Memory B cell (primary cell): ENCODE measurements at regions not wholly inside any gene's neighbourhood (a gene's known extent, or its start where the extent isn't known, plus 50 kb on each side); places are given as distances from the start of the nearest gene placed in this dataset.
"Not testable (repeated sequence)": the region's sequence is repeated elsewhere in the genome, so short reads cannot be mapped to it uniquely, and the experiment has no call there.

ENCODE experiments used
- ATAC-seq: fragments of 150-1000 bp; cut with Tn5 transposase; 2 replicates; pipeline ENCODE4 v1.10.0; 2021; ENCODE audit warnings: low read depth, mild to moderate bottlenecking, moderate library complexity
- DNase-seq, 2 donors: peaks; one replicate each; pipeline ENCODE4 v3.0.0; 2022; ENCODE audit warnings: low spot score in 2 of 2
- H3K27ac Mint-ChIP-seq: one replicate; pipeline ENCODE4 v1.8.0; 2022; ENCODE audit warnings: mild to moderate bottlenecking, moderate library complexity, mixed read lengths
- H3K27me3 Mint-ChIP-seq: one replicate; pipeline ENCODE4 v1.8.0; 2022; ENCODE audit warnings: mixed read lengths
- H3K36me3 Mint-ChIP-seq: one replicate; pipeline ENCODE4 v1.8.0; 2022; ENCODE audit warnings: mild to moderate bottlenecking, mixed read lengths
- H3K4me1 Mint-ChIP-seq: one replicate; pipeline ENCODE4 v1.8.0; 2022; ENCODE audit warnings: mixed read lengths
- H3K4me3 Mint-ChIP-seq: one replicate; pipeline ENCODE4 v1.8.0; 2022; ENCODE audit warnings: mild to moderate bottlenecking, moderate library complexity, mixed read lengths
- H3K9me3 Mint-ChIP-seq: one replicate; pipeline ENCODE4 v1.8.0; 2022; ENCODE audit warnings: mixed read lengths

DNA sequence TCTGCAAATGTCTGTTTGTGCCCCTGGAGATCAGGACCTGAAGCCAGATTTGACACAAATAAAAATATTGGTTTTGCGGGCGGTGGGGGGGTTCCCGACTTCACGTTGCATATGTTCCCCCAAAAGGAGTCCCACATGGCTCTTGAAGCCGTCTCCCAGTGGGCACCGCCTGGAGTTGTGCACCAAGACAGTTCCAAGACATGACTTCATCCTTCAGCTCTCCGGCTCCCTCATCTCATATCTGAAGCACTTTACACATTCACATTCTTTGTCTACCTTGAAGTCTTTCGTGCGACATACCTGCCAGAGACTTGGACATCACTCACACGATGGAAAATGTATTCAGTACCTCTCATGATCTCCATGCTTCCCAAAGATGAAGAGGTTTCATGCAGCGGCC is 362.8 kb upstream of the FOXK1 start:
- Mint-ChIP-seq H3K9me3 (peaks cover 10% of the 10 kb centered on the region), H3K4me1 (no peaks in the 10 kb centered on the region)
- ATAC-seq, result no peak

DNA sequence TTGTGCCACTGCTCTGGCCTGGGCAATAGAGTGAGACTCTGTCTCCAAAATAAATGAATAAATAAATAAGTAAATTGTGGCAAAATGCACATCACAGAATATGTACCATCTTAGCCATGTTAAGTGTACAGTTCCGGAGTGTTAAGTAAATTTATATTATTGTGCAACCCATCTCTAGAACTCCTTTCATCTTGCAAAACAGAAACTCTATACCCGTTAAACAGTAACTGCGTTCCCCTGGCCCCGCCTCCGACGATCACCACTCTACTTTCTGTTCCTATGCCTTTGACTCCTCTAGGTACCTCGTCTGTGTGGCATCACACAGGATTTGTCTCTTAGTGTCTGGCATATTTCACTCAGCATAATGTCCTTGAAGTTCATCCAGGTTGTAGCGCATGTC is 356.4 kb upstream of the FOXK1 start:
- Mint-ChIP-seq H3K36me3 (no peaks in the 10 kb centered on the region), H3K4me3 (no peak overlapping the region), H3K4me1 (no peaks in the 10 kb centered on the region), H3K27me3 (no peaks in the 10 kb centered on the region), H3K9me3 (peaks cover 6% of the 10 kb centered on the region), H3K27ac (no peak overlapping the region)
- DNase-seq (no peak), ATAC-seq (no peak)

More for the DNA sequence above, 362.8 kb upstream of the FOXK1 start:
- Mint-ChIP-seq H3K36me3 (no peaks in the 10 kb centered on the region), H3K4me3 (no peak overlapping the region), H3K27ac (no peak overlapping the region), H3K27me3 (no peaks in the 10 kb centered on the region)
- no peak for DNase-seq

DNA sequence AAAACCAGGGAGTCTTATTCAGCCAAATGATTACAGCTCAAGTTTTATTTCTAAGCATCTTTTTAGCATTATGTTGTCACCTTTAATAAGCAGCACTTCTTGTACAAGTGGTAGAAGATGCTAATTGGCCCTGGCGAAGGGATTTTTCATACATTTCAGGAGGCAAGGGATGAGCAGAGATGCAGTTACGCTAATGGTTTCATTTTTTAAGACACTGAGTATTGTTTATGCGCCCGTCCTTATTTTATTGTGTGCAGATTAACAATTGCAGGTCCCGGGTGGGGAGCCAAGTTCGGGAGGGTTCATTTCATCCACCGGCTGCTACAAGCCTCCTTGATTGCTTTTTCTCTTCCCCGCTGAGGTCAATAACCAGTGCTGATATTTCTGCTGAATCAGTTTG is 350.4 kb upstream of the FOXK1 start:
- H3K27ac Mint-ChIP-seq, result no peak overlapping the region
- ATAC-seq (no peak), DNase-seq (no peak)
- no peaks in the 10 kb centered on the region for H3K36me3 Mint-ChIP-seq
- no peaks in the 10 kb centered on the region for H3K4me1 Mint-ChIP-seq
- no peaks in the 10 kb centered on the region for H3K27me3 Mint-ChIP-seq
- H3K4me3 Mint-ChIP-seq, result no peak overlapping the region
- H3K9me3 Mint-ChIP-seq, result no peaks in the 10 kb centered on the region

DNA sequence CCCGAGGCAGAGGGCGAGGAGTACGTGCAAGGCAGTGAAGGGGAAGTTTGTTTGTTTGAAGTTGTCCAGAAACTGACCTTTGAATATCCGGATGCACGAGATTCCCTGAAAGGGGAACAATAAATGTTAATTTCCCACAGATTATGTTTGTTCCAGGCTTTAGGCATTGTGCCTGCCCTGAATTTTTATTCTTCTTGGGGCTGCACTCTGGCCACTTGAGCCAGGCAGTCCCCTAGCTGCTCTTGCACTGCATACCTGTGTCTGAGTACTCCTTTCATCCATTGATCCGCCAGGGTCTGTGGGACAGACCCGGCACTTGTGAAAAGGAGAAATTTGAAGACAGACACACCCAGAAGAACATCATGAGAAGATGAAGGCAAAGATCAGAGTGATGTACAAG is 343.5 kb upstream of the FOXK1 start:
- Mint-ChIP-seq H3K27me3 (peaks cover 2% of the 10 kb centered on the region), H3K4me1 (no peaks in the 10 kb centered on the region), H3K9me3 (peaks cover 12% of the 10 kb centered on the region), H3K4me3 (no peak overlapping the region), H3K27ac (no peak overlapping the region), H3K36me3 (peaks cover 4% of the 10 kb centered on the region)
- ATAC-seq (no peak), DNase-seq (no peak)

DNA sequence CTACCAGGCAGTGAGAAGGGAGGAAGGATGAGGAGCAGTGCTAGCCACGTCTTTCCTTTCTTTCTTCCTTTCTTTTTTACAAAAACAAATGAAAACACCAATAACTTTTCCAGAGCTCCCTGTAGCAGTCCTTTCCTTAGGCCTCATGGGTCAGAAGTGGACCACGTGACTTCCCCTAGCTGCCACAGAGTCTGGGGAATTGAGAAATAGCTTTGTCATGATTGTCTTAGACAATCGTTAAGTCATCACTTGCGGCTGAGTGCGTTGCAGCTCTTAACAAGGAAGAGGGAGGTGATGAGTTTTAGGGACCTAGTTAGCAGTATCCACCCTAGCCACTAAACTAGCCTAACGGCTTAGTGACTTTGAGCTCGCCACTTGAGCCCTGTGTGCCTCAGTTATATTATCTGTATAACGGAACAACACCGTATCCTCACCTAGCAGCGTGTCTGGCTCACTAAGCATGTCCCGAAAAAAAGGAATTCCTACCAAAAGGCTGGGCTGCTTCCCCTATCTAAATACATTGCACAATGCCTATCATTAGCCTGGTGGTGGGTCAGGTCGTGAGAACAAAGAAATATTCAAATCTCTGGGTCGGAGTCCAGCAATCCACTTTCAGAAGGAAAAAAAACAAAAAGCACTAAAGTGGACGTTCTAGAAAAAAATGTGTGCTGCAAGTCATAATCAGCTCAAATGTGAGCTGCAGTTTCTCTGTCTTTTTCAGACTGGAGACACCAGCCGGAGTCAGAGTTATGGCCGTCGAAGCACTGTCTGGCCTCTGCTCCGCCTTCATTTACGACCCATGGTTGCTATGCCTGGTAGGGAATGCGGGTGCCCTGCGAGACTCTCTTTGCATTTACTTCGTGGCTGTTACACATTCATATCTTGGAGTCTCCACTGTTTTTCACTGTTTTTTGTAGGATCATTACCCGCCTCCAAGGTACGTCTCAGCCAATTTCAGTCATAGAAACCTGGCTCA is 338.5 kb upstream of the FOXK1 start:
- peaks cover 21% of the 10 kb centered on the region for H3K9me3 Mint-ChIP-seq
- peaks cover 4% of the 10 kb centered on the region for H3K36me3 Mint-ChIP-seq
- H3K4me1 Mint-ChIP-seq, result no peaks in the 10 kb centered on the region
- no peak overlapping the region for H3K4me3 Mint-ChIP-seq
- no peak overlapping the region for H3K27ac Mint-ChIP-seq
- peaks cover 2% of the 10 kb centered on the region for H3K27me3 Mint-ChIP-seq
- DNase-seq (no peak), ATAC-seq (no peak)

DNA sequence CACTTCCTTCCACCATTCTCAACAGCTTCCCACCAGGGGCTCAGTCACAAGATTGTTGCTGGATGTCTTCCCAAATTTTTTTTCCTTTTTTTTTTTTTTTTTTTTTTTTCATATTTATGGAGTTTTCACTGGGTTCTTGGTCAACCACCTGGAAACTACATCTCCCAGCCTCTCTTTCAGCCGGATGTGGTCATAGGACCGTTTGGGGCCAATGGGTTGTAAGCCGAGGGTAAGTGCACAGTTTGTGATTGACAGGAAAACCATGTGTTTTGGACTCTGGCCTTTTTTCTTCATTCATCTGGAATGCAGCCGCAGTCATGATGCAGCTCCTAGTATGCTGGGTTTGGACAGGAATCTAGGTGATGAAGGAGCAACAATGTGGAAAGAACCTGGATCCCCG is 337.1 kb upstream of the FOXK1 start:
- no peak for DNase-seq
- Mint-ChIP-seq H3K4me1 (no peaks in the 10 kb centered on the region), H3K9me3 (peaks cover 13% of the 10 kb centered on the region), H3K36me3 (peaks cover 4% of the 10 kb centered on the region), H3K27ac (no peak overlapping the region), H3K4me3 (no peak overlapping the region), H3K27me3 (peaks cover 2% of the 10 kb centered on the region)
- no peak for ATAC-seq

DNA sequence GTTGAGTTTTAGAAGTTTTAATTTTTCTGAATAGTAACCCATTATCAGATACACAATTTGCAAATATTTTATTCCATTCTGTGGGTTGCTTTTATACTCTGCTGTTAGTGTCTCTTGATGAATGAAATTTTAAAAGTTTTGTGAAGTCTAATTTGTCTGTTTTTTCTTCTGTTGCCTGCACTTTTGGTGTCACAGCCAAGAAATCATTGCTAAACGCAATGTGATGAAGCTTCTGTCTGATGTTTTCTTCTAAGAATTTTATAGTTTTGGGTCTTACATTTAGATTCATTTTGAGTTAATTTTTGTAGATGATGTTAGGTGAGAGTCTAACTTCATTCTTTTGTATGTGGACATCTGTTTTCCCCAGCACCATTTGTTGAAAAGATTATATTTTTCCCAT is 330.0 kb upstream of the FOXK1 start:
- Mint-ChIP-seq H3K27me3 (no peaks in the 10 kb centered on the region), H3K27ac (no peak overlapping the region), H3K4me1 (no peaks in the 10 kb centered on the region), H3K4me3 (no peak overlapping the region), H3K36me3 (no peaks in the 10 kb centered on the region), H3K9me3 (peaks cover 10% of the 10 kb centered on the region)
- ATAC-seq, result no peak
- DNase-seq, result no peak

DNA sequence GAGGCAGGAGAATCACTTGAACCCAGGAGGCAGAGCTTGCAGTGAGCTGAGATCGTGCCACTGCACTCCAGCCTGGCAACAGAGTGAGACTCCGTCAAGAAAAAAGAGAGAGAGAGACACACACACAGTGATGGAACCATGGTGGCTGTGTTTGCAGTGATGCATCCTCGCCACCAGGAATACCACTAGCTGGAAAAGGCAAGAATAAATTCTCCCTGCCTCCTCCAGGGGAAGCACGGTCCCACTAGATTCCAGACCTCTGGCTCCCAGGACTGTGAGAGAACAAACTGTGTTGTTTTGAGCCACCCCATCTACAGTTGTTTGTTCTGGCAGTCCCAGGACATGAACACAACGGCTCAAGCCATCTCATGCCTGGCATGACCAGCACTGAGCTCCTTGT is 320.3 kb upstream of the FOXK1 start:
- peaks cover 6% of the 10 kb centered on the region for H3K9me3 Mint-ChIP-seq
- no peaks in the 10 kb centered on the region for H3K36me3 Mint-ChIP-seq
- no peak overlapping the region for H3K4me3 Mint-ChIP-seq
- DNase-seq, result no peak
- no peak overlapping the region for H3K27ac Mint-ChIP-seq
- no peaks in the 10 kb centered on the region for H3K4me1 Mint-ChIP-seq
- no peak for ATAC-seq
- H3K27me3 Mint-ChIP-seq, result peaks cover 2% of the 10 kb centered on the region

DNA sequence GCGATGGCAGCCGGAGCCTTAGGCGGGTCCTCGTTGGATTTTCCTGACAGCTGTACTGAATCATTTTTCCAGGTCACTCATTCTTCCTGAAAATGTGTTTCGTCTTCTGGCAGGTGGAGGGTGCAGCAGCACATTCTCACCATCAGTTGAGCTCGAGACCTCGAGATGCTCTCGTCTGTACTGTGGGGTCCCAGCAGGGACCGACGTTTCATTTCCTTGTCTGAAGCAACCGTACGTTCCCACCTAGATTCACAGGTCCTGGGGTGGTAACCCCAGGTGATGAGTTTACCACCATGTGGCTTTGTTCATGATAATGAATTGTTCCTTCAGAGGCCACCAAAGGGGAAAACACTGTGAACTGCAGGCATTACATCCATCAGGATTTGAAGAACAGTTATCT is 298.5 kb upstream of the FOXK1 start:
- Mint-ChIP-seq H3K27me3 (peaks cover 6% of the 10 kb centered on the region), H3K36me3 (no peaks in the 10 kb centered on the region), H3K9me3 (peaks cover 6% of the 10 kb centered on the region), H3K4me3 (no peak overlapping the region), H3K27ac (no peak overlapping the region), H3K4me1 (no peaks in the 10 kb centered on the region)
- DNase-seq, result no peak
- no peak for ATAC-seq

DNA sequence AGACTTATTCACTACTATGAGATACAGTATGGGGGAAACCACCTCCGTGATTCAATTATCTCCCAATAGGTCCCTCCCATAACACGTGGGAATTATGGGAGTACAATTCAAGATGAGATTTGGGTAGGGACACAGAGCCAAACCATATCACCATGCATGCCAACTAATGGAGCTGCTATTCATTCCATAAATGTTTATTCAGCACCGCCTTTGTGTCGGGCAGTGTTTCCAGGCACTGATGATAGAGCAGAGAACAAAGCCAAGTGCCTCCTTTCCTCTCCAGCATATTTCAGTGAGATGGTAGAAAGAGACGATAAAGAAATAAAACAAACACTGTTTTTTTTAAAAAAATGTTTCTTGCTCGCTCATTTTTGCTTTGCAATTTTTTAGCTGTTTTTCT is 295.9 kb upstream of the FOXK1 start:
- H3K4me3 Mint-ChIP-seq, result no peak overlapping the region
- H3K27me3 Mint-ChIP-seq, result peaks cover 9% of the 10 kb centered on the region
- ATAC-seq (no peak), DNase-seq (no peak)
- no peak overlapping the region for H3K27ac Mint-ChIP-seq
- no peaks in the 10 kb centered on the region for H3K4me1 Mint-ChIP-seq
- H3K36me3 Mint-ChIP-seq, result peaks cover 2% of the 10 kb centered on the region
- peaks cover 6% of the 10 kb centered on the region for H3K9me3 Mint-ChIP-seq

DNA sequence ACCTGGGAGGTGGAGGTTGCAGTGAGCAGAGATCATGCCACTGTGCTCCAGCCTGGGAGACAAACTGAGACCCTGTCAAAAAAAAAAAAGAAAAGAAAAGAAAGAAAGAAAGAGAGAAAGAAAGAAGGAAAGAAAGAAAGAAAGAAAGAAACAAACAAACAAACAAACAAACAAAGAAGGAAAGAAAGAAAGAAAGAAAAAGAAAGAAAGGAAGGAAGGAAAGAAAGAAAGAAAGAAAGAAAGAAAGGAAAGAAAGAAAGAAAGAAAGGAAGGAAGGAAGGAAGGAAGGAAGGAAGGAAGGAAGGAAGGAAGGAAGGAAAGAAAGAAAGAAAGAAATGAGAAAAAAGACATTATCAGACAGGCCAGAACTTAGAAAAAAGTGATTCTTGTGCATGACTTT is 291.0 kb upstream of the FOXK1 start:
- ATAC-seq, H3K36me3 Mint-ChIP-seq, DNase-seq, H3K27me3 Mint-ChIP-seq, H3K4me3 Mint-ChIP-seq, H3K27ac Mint-ChIP-seq, H3K4me1 Mint-ChIP-seq: not testable (repeated sequence)
- peaks cover 14% of the 10 kb centered on the region for H3K9me3 Mint-ChIP-seq

DNA sequence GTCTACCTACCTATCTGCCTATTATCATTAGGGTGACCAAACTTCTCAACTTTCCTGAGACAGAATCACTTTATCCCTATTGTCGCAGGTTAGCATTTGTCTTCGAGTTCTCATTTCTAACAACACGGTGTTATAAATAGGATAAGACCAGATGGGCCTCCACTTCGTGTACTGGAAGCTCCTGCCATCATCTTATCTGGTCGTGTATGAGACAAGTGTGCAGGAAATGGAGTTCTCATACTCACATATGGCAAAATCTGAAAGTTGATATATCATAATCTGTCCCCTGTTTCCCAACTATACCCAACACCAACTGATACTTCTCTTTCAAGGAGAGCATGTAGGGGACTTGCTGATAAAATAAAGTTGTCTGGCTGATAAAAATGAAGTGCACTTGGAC is 287.4 kb upstream of the FOXK1 start:
- Mint-ChIP-seq H3K27ac (no peak overlapping the region), H3K27me3 (peaks cover 4% of the 10 kb centered on the region), H3K36me3 (peaks cover 2% of the 10 kb centered on the region), H3K9me3 (peaks cover 11% of the 10 kb centered on the region), H3K4me1 (no peaks in the 10 kb centered on the region), H3K4me3 (no peak overlapping the region)
- DNase-seq (no peak), ATAC-seq (no peak)

DNA sequence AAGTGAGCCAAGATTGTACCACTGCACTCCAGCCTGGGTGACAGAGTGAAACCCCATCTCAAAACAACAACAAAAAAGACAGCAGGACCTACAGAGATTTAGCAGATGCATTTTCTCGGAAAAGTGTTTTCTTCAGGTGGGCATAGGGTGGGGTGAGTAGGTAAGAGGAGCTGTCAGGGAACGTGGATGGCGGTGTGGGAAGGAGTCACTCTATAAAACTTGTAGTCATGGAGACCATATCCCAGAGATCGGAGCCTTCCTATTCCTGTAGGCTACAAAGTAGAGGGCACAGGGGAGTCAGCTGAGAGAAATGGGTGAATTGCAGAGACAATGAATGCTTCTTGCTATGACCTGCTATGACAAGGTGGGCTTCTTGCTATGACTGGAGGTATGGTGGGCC is 283.0 kb upstream of the FOXK1 start:
- Mint-ChIP-seq H3K36me3 (no peaks in the 10 kb centered on the region), H3K4me1 (no peaks in the 10 kb centered on the region), H3K27ac (no peak overlapping the region), H3K27me3 (no peaks in the 10 kb centered on the region), H3K4me3 (no peak overlapping the region), H3K9me3 (peaks cover 6% of the 10 kb centered on the region)
- no peak for ATAC-seq
- no peak for DNase-seq

DNA sequence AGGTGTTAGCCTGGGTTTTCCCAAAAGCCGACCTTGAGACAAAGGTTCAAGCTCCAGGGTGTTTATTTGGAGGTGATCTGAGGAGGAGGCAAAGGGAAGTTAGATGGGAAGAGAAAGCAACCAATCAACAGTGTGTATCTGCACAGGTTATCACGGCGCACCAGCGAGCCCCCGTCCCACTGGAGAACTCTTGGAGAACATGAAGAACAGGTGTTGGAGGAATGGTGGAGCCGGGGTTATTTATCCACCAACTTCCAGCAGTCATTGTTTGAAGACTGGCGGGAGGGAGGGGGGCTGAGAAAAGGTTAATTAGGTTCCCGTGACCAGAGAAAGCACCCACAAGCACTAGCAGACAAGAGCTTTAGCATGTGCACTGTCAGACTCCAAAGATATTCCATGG is 282.5 kb upstream of the FOXK1 start:
- DNase-seq (no peak), ATAC-seq (no peak)
- H3K36me3 Mint-ChIP-seq, result no peaks in the 10 kb centered on the region
- no peaks in the 10 kb centered on the region for H3K4me1 Mint-ChIP-seq
- no peak overlapping the region for H3K4me3 Mint-ChIP-seq
- no peak overlapping the region for H3K27ac Mint-ChIP-seq
- no peaks in the 10 kb centered on the region for H3K27me3 Mint-ChIP-seq
- peaks cover 4% of the 10 kb centered on the region for H3K9me3 Mint-ChIP-seq
